GM21528 (cell line): ENCODE measurements at regions not wholly inside any gene's neighbourhood (a gene's known extent, or its start where the extent isn't known, plus 50 kb on each side); places are given as distances from the start of the nearest gene placed in this dataset.

Experiments used
- ATAC-seq: cut with Tn5 transposase; IDR thresholded peaks from one replicate; pipeline ENCODE4 v1.9.1; 2021; ENCODE audit warnings: mild to moderate bottlenecking, moderate library complexity; ENCODE audit not compliant: unreplicated experiment, low FRiP score

DNA sequence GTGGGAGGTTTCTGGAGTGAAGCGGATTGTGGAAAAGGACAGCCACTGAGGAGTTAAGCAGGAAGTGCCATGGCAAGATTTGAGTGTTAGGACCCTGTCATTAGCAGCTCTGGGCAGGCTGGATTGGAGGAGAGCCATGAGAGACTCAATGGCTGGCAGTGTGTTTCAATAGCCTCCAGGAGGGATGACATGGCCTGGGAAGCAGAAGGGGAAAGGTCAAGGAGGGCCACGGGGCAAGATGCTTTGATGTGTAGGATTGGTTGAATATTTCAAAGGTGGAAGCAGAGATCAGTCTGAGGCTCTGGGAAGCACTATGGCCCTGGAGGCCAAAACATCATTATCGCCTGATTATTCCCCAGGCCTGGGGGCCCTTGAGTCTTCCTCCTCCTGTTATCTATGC is 229.0 kb upstream of the HS6ST1 start:
- no peak for ATAC-seq

GRCh38 chr2:128548461-128548891 is 229.8 kb upstream of the HS6ST1 start:
- no peak for ATAC-seq

GRCh38 chr2:128549094-128549493 is 230.4 kb upstream of the HS6ST1 start:
- ATAC-seq = no peak

DNA sequence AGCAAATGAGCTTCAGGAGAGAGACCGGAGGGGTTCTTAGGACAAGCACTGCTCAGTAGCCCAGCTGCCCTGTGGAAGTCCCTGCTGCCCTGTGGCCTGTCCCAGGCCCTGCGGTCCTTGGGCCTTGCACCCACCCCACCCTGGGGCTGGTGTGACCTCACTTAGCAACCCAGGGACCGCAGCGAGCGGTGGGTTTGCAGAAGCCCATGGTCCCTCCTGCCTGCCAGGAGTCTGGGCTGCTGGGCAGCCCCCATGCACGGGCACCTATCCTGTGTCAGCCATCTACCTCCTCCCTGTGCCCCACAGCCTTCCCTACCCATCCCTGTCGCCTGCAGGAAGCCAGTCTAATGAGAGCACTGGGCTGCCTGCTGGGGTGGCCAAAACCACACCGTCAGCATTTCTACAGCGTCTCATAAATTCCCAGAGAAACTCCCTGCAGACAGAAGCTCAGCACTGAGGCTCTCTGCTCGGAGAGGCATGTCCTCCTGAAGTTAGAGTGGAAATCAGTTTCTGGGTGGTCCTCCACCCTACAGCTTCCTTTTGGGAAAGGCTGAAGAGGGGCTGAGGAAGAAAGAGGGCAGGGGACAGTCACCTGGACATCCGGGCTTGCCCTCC is 231.1 kb upstream of the HS6ST1 start:
- no peak for ATAC-seq

DNA sequence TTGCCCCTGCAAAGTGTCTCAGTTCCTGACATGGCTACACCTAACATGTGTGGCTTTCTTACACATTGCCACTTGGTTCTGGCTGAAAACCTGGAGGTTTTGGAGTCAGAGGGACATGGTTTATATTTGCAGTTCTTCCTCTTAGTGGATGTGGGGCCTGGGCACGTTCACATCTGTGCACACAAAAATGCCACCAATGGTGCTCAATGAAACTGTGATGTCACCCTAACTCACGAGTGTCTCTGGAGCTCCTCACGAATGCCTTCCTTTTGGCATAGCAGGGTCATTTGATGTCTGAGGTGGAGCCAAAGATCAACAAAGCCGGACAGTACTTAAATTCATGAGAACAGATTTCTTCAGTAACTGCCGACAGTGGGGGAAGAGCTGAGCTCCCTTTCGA is 231.7 kb upstream of the HS6ST1 start:
- no peak for ATAC-seq

DNA sequence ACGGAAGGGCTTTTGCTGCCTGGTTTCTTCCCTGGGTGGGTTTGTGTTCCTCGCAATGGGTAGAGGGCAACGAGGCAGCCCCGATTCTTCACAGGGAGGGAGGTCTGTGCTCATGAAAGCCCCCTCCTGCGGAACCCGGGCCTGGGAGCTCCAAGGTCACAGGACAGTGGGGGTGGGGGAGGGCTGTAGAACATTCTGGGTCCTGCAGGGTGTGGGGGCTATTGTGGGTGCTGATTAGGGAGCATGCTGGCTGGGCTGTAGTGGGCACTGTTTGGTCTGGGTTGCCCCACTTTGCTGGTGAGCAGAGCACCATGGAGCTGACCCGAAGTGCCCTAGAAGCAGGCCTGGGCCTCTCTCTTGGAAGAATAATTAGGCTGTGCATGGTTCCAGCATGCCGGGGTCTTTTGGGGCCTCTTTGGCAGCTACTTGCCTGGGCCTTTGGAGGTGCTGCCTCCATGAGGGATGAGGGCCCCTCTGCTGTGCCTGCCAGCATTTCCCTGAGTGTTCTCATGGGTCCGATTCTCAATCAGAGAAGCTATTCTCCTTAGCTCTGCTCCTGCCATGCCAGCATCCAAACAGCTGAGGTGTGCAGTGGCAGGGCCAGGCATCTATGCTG is 232.2 kb upstream of the HS6ST1 start:
- ATAC-seq = no peak

GRCh38 chr2:128551435-128551834 is 232.8 kb upstream of the HS6ST1 start:
- no peak for ATAC-seq

DNA sequence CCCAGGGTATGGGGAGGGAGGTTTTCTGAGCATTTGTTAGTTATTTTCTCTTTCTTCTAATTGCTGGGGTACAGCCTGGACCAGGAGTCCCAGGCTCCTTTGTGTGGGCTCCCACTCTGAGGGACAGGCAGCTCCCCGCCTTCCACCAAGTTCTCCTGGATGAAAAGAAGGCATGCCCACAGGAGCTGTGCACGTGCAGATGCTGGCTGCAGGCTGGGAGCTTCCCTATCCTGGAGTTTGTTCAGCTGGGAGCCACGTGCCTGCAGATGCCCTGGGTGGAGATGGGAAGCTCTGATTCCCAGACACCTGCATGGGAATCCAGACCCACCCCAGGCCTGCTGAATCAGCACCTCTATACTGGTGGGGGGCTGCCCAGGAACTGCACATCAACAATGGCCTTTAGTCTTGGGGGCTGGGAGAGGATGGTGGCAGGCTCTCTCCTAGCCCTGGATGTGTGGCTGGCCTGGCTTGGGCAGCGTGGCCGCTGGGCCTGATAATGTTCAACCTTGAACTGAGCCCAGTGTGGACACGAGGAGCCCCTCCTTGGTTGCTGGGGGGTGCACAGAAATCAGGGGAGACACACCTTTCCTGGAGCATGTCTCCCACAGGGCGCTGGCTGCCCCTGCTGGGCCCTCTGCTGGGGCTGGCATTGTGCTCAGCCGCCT is 233.6 kb upstream of the HS6ST1 start:
- ATAC-seq = no peak

- no peak for ATAC-seq
These were observed 234.3 kb upstream of the HS6ST1 start for GRCh38 chr2:128552806-128553551.

GRCh38 chr2:128554151-128554769 is 235.6 kb upstream of the HS6ST1 start:
- ATAC-seq = no peak

GRCh38 chr2:128555433-128555832 is 236.8 kb upstream of the HS6ST1 start:
- ATAC-seq = no peak

DNA sequence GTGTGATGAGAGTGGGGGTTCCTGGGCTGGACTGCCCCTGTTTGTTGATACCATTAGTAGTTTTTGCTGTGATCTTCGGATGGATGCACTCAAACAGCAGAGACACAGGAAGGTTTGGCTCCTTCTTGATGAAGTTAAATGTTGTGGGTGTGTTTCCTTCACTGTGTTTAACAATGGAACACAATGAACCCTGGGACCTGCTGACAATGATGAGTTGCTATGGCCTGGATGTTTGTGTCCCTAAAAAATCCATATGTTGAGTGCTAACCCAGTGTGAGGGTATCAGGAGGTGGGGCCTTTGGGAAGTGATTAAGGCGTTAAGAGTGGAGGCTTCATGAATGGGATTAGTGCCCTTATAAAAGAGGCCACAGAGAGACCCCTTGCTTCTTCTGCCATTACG is 237.4 kb upstream of the HS6ST1 start:
- ATAC-seq = no peak

DNA sequence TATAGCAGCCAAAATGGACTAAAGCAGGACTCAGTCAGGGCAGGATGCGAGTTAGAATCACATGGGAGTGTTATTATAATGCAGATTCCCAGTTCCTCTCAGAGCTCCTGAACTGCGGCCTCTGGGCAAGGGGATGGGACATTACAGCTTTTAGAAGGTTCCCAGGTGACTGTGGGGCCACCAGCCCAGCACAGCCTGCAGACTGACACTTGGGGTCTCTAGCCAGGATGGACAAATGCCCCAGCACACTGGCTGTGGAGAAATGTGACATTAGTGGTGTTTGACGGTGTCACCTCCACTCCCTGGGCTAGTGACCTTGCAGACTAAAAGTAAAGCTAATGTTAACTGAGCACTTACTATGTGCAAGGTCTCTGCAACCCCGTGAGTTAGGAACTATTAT is 238.0 kb upstream of the HS6ST1 start:
- ATAC-seq = no peak

DNA sequence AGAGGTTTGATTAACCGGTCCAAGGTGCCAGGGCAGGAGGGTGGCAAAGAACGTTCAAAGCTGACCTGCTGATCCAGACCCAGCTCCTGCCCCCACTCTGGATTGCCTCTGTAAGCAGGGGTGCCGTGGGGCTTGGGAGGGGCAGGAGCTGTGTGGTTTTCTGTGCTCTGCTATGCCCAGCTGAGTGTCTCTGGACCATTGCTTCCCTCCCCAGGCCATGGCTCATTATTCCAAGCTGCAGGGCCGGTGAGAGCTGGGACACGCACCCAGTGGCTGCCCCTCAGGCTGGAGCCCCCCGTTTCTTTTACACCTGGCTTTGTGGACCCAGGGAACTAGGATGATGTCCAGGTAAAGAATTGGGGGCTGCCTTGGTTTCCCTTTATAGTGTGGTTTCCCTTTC is 238.4 kb upstream of the HS6ST1 start:
- no peak for ATAC-seq

DNA sequence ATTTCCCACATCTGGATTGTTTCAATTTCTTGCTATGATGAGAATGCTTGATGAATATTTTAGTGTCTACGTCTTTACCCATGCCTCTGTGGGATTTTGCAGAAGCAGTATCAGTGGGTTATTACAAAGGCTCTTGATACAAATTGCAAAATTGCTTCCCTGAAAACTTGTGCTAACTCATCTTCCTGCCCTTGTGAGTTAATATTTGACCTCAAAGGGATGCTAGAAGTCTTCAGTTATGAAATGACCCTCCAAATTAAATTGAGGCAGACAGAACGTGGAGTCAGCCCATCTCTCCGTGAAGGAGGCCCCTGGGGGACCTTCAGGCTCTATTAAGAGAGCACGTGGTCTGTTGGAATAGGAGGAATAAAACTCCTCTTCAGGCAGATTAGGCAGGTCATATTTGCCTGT is 239.2 kb upstream of the HS6ST1 start:
- no peak for ATAC-seq

GRCh38 chr2:128558441-128558840 is 239.8 kb upstream of the HS6ST1 start:
- ATAC-seq = no peak

DNA sequence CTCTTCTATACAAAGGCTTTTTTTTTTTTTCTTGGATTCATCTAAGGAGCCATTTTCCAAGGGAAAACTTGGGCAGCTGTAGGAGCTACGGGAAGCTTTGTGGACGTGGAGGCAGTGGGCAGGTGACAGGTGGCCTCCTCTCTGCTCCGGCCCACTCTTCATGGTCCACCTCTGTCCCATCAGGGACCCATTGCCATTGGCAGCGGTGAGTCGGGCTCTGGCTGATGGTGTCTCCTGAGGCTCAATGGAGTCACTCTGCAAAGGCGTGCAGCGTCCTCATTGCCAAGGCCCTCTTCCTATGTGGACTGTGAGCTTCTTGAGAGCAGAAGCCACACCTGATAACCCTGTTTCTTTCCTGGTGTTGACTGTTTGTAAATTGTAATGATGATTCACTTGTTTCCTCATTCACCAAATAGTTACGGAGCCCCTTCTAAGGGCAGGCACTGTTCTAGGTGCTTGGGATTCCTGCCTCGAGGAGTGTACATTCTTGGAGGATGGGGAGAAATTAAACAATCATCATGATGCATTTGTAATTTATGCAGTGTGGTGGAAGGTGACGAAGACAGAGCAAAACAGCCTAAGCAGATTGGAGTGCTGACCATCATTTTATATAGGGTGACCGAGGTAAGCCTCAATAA is 240.3 kb upstream of the HS6ST1 start:
- ATAC-seq = no peak

DNA sequence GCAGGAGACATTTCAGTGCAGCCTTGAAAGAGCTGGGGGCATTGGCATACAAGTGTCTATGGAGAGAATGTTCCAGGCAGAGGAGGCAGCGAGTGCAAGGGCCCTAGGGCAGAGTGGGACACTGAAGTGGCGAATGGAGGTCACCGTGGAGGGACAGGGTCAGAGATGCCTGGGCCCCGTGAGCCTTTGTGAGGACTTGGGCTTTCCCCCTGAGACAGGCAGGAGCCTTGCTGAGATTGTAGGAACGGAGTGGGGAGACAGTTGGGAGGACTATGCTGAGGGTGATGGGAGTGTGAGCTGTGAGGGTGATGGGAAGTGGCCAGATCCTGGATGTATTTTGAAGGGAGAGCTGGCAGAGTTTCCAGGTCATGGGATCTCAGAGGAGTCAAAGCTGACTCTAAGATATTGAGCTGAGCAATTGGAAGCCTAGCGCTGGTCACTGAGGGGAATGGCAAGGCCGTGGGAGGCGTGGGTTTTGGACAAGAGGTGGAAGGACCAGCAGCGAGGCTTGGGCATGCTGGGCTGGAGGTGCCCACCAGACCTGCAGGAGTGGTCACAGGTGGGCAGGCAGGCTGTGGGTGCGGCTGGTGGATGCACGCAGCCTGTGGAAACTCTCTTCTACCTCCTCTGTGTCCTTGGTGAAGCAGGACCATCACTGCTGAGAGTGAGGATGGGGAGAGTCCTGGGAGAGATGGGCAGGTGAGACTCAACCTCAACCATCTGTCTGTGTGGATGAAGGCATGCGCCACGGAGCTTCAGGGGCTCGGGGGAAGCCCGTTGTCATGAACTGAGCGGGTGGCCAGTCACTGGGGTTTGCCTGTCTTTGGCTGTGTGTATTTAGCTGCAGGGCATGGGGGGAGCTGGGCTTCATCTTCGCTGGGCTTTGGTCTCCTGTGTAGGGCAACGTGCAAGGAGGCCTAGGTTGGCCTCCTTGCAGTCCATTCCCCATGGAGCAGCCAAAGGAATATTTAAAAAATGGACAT is 241.2 kb upstream of the HS6ST1 start:
- ATAC-seq = no peak

DNA sequence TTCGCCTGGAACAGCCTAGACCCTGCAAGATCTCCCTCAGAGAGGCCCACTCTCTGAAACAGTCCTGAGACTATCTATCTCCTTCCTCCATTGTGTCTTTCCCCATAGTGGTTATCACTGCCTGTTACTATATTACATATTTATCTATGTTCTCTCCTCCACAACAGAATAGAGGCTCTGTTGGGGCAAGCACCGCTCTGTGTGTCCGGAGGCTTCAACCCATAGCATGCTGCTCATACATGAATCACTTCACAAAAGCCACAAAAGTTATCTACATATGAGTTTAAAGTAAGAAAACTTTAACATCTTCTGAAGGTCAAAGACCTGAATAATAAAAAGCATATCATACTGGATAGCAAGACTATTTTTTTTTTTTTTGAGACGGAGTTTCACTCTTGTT is 242.1 kb upstream of the HS6ST1 start:
- no peak for ATAC-seq
